Choroid plexus epithelial cell (primary cell): ENCODE measurements at regions not wholly inside any gene's neighbourhood (a gene's known extent, or its start where the extent isn't known, plus 50 kb on each side); places are given as distances from the start of the nearest gene placed in this dataset.

Source experiments
- DNase-seq: peaks from one replicate; pipeline ENCODE4 v3.0.0-alpha.2; 2010; ENCODE audit warnings: low read depth
- H3K4me3 ChIP-seq: 2 replicates; pipeline ENCODE4 v1.5.1; 2011; ENCODE audit warnings: low read depth, mild to moderate bottlenecking, control low read depth, low read length, moderate library complexity
- TF ChIP-seq, protein P1 (sequence below): conservative IDR thresholded peaks from 2 replicates; pipeline ENCODE4 v1.5.1; 2011; ENCODE audit warnings: low read depth, mild to moderate bottlenecking, control low read depth, inconsistent platforms, low read length, moderate library complexity

DNA sequence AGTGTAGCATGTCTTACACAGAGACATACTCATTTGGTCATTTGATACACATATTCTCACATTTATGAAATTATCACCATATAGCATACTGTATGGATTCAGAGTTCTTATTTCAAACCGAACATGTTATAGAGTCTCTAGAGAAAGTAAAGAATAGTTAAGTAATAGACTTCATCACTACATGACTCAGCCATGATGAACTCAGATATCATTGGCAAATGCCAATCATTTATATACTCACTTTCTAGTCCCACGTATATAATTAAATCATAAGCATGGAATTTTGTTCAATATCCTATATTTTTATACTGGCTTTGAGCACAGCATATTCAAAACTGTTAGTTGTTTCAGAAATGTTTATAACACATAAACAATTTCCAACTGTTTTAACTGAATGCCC, 749.9 kb downstream of the HACE1 start:
- TF ChIP-seq, protein P1, sequence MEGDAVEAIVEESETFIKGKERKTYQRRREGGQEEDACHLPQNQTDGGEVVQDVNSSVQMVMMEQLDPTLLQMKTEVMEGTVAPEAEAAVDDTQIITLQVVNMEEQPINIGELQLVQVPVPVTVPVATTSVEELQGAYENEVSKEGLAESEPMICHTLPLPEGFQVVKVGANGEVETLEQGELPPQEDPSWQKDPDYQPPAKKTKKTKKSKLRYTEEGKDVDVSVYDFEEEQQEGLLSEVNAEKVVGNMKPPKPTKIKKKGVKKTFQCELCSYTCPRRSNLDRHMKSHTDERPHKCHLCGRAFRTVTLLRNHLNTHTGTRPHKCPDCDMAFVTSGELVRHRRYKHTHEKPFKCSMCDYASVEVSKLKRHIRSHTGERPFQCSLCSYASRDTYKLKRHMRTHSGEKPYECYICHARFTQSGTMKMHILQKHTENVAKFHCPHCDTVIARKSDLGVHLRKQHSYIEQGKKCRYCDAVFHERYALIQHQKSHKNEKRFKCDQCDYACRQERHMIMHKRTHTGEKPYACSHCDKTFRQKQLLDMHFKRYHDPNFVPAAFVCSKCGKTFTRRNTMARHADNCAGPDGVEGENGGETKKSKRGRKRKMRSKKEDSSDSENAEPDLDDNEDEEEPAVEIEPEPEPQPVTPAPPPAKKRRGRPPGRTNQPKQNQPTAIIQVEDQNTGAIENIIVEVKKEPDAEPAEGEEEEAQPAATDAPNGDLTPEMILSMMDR, result no peak
- DNase-seq, result no peak
- H3K4me3 ChIP-seq, result no peak overlapping the region

DNA sequence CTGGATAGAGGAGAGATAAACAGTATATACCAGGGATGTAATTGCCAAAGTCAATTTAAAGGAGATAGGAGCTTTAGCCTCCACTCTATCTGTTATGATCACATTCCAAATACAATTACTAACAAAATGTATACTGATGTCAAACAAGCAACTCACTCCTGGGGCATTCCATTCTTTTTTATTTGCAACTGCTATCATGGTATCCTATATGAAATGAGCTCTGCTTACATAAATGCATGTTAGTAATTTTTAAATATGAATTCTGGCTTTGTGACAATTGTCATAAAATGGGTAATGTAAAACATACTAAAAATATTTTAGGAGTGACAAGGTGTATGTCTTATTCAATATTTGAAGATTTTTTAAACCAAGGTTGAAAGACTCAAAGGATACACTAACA, 751.1 kb downstream of the HACE1 start:
- TF ChIP-seq, protein P1, result no peak
- no peak for DNase-seq

DNA sequence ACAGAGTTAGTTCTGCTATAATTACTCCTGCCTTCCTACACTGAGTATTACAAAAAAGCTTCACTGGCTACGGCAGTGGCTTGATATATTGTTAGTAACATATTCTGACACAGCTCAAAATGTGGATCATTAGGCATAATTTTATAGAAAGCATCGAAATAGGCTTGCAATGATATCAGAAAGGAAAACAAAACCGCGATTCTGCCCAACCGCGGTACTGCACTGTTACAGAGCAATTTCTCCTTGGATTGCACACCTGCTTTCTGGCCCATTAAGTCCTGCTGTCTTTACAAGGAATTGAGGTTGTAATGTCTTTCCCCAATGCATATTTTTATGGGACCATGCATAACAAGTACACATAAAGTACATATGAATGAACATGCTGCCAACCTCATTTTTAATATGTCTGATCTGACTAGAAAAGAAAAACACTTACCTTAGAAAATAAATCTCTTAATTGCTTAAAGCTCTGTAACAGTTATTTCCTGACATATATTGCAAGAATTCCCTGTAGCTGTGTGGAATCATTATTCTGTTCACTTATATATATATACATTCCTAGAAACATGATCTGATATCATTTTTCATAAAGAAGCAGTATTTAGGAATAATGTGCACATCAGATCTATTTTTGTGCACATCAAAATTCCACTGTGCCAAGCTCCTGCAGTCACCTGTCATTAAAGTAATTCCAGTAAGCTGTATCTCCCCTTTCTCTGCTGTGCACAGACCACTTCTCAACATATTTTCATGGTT, 763.9 kb downstream of the HACE1 start:
- TF ChIP-seq, protein P1, result no peak
- no peak for DNase-seq
- H3K4me3 ChIP-seq, result no peak overlapping the region

More for the DNA sequence above, 751.1 kb downstream of the HACE1 start:
- H3K4me3 ChIP-seq, result no peak overlapping the region

DNA sequence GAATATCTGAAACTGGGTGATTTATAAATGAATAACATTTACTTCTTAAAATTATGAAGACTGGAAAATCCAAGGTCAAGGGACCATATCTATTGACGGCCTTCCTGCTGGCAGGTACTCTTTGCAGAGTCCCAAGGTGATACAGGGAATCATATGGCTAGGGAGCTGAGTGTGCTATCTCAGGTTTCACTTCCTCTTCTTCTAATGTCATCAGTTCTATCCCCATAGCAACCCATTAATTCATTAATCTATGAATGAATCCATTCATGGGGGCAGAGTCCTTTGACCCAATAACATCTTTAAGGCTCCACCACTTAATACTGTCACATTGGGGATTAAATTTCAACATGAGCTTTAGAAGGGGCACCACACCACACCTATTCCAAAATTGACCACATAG, 772.0 kb downstream of the HACE1 start:
- H3K4me3 ChIP-seq, result no peak overlapping the region
- TF ChIP-seq, protein P1, result no peak
- DNase-seq, result no peak

DNA sequence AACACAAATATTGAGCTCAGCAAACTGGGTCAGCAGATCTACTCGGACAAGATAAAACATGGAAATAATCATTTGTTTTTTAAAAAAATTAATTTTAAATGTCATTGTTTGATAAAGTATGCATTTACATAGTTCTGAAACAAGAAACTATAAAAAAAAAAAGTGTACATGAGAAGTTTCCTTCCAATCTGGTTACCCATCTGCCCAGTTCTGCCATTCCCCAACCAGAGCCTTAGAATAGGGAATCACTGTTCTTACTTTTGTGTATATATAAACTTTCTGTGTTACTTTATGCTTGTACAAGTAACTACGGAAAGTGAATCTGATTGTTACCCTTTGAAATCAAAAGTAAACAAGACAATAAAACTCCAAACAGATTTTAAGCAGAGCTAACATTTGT, 791.4 kb downstream of the HACE1 start:
- TF ChIP-seq, protein P1, result no peak
- DNase-seq, result no peak
- H3K4me3 ChIP-seq, result no peak overlapping the region

DNA sequence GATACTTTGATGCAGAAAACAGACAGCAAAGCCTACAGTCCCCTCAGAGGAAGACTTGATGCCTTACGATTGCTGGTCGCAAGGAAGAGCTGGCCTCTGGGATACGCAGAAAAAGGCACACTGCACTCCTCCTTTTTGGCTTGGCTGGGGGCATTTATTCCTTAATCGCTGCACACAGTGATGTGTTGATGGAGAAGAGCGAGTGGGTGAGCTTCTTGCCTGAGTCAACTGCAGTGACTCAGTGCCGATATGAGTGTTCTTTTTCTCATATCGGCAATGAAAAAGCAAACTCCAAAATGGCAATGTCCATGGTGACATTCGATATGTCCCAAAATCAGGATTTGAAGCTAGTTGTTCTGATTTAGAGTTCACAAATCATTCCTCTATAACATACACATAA, 794.8 kb downstream of the HACE1 start:
- TF ChIP-seq, protein P1, result no peak
- no peak overlapping the region for H3K4me3 ChIP-seq

DNA sequence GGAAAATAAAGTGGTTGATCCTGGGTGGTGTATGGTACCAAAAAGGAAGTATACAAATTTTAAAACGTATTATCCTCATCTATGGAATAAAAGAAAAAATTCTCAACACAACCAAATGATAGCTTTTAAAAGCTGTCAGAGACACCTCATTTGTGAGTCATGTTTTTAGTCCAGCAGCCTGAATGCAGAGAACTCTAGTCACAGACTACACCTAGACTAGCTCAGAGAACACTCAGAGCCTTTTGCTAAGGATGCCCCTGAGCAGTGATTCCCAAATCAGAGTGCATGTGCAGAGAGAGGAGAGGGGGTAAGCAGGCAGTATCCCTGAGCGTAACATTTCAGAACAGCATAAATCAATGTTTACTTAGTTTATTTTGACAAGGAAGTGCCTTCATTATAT, 809.3 kb downstream of the HACE1 start:
- no peak for DNase-seq
- no peak overlapping the region for H3K4me3 ChIP-seq
- TF ChIP-seq, protein P1, result no peak

More for the DNA sequence above, 794.8 kb downstream of the HACE1 start:
- no peak for DNase-seq
